Neural crest cell (in vitro differentiated cells): ENCODE measurements at regions not wholly inside any gene's neighbourhood (a gene's known extent, or its start where the extent isn't known, plus 50 kb on each side); places are given as distances from the start of the nearest gene placed in this dataset.
"Not testable (repeated sequence)": the region's sequence is repeated elsewhere in the genome, so short reads cannot be mapped to it uniquely, and the experiment has no call there.

ENCODE experiments used
- DNase-seq: peaks from one replicate; pipeline ENCODE4 v3.0.0; 2021; ENCODE audit warnings: low read depth, mixed read lengths, low spot score
- H3K27ac Mint-ChIP-seq: one replicate; pipeline ENCODE4 v1.8.0; 2021; ENCODE audit warnings: mild to moderate bottlenecking, mixed read lengths; ENCODE audit not compliant: unreplicated experiment
- H3K27me3 Mint-ChIP-seq: 2 replicates; pipeline ENCODE4 v1.8.0; 2021; ENCODE audit warnings: low read depth, mild to moderate bottlenecking, mixed read lengths
- H3K36me3 Mint-ChIP-seq: 2 replicates; pipeline ENCODE4 v1.8.0; 2021; ENCODE audit warnings: low read depth, mild to moderate bottlenecking, mixed read lengths
- H3K4me1 Mint-ChIP-seq: 2 replicates; pipeline ENCODE4 v1.8.0; 2021; ENCODE audit warnings: mixed read lengths
- H3K4me3 Mint-ChIP-seq: one replicate; pipeline ENCODE4 v1.8.0; 2021; ENCODE audit warnings: mild to moderate bottlenecking, mixed read lengths
- H3K9me3 Mint-ChIP-seq: 2 replicates; pipeline ENCODE4 v1.8.0; 2021; ENCODE audit warnings: mixed read lengths
- TF ChIP-seq, protein P1 (sequence below): fragments of 200-600 bp; sonication (generic); conservative IDR thresholded peaks from 2 replicates; pipeline ENCODE4 v1.5.0; 2021; ENCODE audit warnings: antibody characterized with exemption, mild to moderate bottlenecking

DNA sequence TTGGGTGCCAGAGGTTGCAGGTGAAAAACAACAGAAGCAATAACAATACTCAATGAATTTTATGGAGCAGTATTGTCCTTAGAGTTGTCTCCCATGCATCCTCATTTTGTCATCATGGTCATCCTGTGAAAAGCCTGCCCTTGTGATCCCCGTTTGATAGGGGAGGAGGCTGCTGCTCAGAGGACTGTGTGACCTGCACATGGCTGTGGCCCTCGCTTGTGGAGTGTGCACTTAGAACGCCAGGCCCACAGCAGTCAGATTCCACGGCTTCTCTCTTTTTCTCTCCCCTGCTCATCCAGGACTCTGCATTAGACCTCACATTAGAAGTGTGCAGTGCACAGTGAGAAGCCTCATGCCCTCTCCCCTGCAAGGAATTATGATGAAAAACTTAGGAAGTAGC, 491.1 kb upstream of the KLF6 start:
- Mint-ChIP-seq H3K27me3 (no peaks in the 10 kb centered on the region), H3K4me3 (no peak overlapping the region), H3K27ac (no peak overlapping the region), H3K4me1 (peaks cover 12% of the 10 kb centered on the region), H3K36me3 (peaks cover 2% of the 10 kb centered on the region), H3K9me3 (peaks cover 5% of the 10 kb centered on the region)
- DNase-seq = no peak
- TF ChIP-seq, protein P1, sequence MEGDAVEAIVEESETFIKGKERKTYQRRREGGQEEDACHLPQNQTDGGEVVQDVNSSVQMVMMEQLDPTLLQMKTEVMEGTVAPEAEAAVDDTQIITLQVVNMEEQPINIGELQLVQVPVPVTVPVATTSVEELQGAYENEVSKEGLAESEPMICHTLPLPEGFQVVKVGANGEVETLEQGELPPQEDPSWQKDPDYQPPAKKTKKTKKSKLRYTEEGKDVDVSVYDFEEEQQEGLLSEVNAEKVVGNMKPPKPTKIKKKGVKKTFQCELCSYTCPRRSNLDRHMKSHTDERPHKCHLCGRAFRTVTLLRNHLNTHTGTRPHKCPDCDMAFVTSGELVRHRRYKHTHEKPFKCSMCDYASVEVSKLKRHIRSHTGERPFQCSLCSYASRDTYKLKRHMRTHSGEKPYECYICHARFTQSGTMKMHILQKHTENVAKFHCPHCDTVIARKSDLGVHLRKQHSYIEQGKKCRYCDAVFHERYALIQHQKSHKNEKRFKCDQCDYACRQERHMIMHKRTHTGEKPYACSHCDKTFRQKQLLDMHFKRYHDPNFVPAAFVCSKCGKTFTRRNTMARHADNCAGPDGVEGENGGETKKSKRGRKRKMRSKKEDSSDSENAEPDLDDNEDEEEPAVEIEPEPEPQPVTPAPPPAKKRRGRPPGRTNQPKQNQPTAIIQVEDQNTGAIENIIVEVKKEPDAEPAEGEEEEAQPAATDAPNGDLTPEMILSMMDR = no peak

DNA sequence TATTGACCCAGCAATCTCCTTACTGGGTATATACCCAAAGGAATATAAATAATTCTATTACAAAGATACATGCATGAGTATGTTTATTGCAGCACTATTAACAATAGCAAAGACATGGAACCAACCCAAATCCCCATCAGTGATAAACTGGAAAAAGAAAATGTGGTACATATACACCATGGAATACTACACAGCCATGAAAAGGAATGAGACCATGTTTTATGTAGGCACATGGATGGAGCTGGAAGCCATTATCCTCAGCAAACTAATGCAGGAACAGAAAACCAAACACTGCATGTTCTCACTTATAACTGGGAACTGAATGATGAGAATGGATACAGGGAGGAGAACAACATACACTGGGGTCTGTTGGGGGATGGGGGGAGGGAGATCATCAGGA, 489.7 kb upstream of the KLF6 start:
- not testable (repeated sequence) for H3K36me3 Mint-ChIP-seq, H3K27ac Mint-ChIP-seq, DNase-seq, H3K27me3 Mint-ChIP-seq, H3K4me3 Mint-ChIP-seq
- H3K4me1 Mint-ChIP-seq = peaks cover 11% of the 10 kb centered on the region
- peaks cover 12% of the 10 kb centered on the region for H3K9me3 Mint-ChIP-seq

DNA sequence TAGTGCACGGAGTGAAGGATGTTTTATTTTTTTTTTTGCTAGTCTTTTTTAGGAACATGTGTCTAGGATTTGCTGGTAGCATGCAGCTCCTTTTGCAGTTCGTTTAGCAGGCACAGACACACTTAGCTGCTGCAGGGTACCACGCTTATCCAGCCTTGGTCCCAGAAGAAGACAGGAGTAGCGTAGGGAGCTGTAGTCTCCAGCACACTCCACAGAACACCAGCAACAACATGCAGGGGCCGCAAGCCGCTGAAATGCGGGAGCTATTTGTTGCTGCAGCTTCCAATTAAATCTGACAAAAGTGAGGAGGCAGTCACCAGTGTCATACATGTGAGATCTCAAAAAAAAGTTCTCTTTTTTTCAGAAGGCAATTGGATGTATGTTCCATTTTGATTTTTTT, 486.2 kb upstream of the KLF6 start:
- H3K9me3 Mint-ChIP-seq = peaks cover 17% of the 10 kb centered on the region
- peaks cover 8% of the 10 kb centered on the region for H3K36me3 Mint-ChIP-seq
- TF ChIP-seq, protein P1 = no peak
- no peaks in the 10 kb centered on the region for H3K27me3 Mint-ChIP-seq
- H3K4me3 Mint-ChIP-seq = no peak overlapping the region
- no peak overlapping the region for H3K27ac Mint-ChIP-seq
- H3K4me1 Mint-ChIP-seq = peaks cover 13% of the 10 kb centered on the region
- DNase-seq = no peak

DNA sequence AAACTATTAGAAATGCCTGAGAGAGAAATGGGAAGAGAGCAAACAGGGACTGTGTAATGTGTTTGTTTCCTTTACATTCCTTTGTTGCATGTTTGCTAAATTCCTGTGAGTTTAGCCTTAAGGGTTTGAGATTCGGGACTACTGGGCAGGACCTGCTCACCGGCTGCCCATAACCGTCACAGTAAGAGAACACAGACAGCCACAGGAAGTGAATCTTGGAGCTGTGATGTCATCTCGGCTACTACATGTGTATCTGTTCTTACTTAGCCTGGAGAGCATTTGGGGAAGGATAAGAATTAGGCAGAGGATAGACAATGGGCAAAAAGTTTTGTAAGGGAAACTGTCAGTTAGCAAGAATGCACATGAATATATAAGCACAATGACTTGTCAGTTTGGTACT, 485.1 kb upstream of the KLF6 start:
- no peak overlapping the region for H3K27ac Mint-ChIP-seq
- TF ChIP-seq, protein P1 = no peak

DNA sequence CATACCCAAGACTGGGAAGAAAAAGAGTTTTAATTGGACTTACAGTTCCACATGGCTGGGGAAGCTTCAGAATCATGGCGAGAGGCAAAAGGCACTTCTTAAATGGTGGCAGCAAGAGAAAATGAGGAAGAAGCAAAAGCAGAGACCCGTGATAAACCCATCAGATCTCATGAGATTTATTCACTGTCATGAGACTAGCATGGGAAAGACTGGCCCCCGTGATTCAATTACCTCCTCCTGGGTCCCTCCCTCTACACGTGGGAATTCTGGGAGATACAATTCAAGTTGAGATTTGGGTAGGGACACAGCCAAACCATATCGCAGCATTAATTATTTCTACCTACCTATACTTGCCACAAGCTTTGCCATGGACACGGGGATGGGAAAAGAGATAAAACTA, 483.5 kb upstream of the KLF6 start:
- not testable (repeated sequence) for H3K4me3 Mint-ChIP-seq, DNase-seq, H3K27ac Mint-ChIP-seq, H3K36me3 Mint-ChIP-seq, H3K27me3 Mint-ChIP-seq
- Mint-ChIP-seq H3K9me3 (peaks cover 14% of the 10 kb centered on the region), H3K4me1 (peaks cover 13% of the 10 kb centered on the region)

More for the DNA sequence above, 485.1 kb upstream of the KLF6 start:
- H3K27me3 Mint-ChIP-seq = no peaks in the 10 kb centered on the region
- H3K9me3 Mint-ChIP-seq = peaks cover 17% of the 10 kb centered on the region
- H3K36me3 Mint-ChIP-seq = peaks cover 8% of the 10 kb centered on the region
- no peak for DNase-seq
- H3K4me3 Mint-ChIP-seq = no peak overlapping the region
- peaks cover 13% of the 10 kb centered on the region for H3K4me1 Mint-ChIP-seq

DNA sequence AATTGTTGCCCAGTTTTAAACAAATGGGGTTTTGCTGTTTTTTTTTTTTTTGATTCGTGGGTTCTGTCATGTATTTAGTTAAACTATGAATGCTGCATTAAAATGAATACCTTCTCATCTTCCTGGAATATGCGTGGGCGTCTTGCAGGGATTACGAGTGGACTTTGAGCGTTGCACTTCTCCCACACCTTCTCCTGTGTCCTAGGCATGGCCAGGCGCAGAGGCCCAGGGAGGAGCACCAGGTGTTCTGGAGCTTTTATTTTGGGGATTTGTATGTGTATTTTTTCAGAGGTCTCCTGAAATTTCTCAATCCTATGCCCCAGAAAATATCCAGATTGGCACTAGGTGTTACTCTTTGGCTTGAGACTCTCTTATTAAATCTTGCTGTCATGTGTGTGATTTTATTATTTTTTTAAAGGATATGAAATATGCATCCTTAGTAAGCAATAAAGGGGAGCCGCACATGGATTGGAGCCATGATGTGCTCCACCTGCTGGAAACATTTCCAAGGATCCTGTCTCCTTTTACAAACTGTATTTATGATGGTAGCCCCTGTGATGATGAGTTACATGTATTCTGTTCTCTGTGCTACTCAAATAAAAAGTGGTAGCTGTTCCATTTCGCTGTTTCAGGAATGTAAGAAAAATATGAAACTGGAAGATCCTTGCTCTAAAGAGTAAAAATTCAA, 482.2 kb upstream of the KLF6 start:
- peaks cover 8% of the 10 kb centered on the region for H3K36me3 Mint-ChIP-seq
- H3K4me1 Mint-ChIP-seq = peaks cover 13% of the 10 kb centered on the region
- H3K4me3 Mint-ChIP-seq = no peak overlapping the region
- H3K27ac Mint-ChIP-seq = no peak overlapping the region
- DNase-seq = no peak
- no peaks in the 10 kb centered on the region for H3K27me3 Mint-ChIP-seq
- peaks cover 14% of the 10 kb centered on the region for H3K9me3 Mint-ChIP-seq
- TF ChIP-seq, protein P1 = no peak
